ENCODE measurements at regions not wholly inside any gene's neighbourhood (a gene's known extent, or its start where the extent isn't known, plus 50 kb on each side); places are given as distances from the start of the nearest gene placed in this dataset.

DNA sequence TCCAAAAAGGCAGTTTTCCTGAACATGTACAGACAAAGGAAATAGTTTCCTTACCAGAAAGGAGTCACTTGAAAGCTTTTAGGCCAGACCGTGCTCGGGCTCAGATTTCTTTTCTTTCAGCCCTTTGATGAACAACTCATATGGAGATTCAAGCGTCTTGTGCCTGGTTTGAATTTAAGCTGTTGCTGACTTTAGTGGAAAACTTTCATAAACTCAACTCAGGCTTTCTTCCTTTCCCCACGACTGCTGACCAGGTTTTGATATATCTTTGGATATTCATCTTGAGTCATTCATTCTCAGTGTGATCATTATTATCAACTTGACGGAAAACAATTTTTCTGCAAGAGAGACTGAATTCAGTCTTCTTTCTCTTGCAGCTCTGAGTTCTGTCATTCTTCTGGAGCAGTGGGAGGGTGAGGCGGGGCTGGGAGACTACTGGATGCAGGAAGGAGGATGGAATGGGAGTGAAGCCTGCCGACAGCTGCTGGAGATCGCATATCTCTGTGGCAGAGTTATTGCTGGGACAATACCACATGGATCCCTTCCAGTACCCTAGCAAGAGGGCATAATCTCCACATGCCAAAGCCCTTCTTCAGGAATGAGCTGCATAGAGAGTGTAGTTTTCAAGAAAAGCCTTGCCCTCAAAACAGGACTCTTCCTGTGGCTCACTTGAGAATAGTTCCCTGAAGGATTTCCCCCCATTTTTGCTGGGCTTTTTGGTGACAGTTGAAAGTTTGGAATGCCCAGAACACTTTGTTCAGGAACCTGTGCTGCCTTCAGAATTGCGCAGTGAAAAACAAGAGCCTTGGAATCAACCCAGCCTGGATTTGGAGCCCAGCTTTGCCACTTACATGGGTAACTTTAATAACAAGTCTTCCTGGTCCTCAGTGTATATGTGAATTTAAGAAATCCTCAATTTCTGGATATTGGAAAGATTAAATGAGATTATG is 364.4 kb downstream of the ZNF521 start:
- no peak for DNase-seq (ENCODE audit: low spot score)

DNA sequence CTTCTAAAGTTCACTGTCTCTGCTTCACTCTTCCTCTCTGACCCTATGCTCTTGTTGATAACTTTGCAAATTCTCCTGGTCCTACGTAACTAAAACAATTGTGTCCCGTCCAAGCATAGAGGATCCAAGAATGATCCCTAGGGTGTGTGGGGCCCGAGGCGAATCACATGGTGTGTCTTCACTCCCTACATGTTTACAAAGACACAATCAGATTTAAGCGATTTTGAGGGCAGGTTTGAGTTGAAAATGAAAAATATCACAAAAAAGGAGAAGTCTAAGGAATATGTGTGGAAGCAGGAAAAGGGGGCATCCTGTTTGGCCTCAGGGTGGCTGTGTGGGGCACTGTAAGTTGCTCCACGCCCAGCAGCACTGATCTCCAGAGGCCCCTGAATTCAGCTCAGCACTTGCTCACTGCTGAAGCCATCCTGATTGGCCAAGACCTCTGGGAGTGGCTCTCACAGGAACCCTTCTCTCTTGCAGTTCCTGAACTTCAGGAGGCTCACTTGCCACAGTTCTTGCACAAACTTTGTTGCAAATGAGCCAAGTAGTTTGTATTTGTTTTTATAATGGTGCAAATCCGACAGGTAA is 363.6 kb downstream of the ZNF521 start:
- no peak for DNase-seq (ENCODE audit: low spot score)

DNA sequence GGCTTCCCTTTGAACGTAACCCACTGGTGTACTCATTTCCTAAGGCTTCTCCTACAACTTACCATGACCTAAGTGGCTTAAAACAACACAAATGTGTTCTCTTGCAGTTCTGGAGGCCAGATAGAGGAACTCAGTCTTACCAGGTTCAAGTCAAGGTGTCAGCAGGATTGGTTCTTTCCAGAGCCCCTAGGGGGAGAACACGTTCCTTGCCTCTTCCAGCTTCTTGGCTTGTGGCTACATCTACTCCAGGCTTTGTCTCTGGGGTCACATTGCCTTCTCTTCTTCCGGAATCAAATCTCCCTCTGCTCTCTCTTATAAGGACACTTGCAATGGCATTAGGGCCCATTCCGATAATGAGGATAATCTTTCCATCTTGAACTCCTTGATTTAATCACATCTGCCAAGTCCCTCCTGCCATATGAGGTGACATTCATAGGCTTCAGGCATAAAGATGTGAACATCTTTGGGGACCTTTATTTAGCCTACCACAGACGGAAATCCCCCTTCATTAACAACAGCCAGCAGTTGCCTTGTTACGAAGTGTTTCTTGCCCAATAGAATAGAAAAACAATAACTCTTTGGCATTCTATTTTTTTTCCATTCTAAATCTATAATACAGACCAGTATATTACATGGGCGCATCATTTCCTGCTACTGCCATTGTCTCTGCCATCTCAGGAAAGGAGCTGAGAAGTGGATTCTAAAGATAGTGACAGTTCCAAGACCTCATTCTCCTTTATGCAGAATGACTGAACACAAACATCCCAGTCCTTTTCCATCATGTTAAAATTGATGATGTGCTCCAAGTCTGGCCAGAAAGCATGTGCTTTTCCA is 362.0 kb downstream of the ZNF521 start:
- DNase-seq (ENCODE audit: low spot score) = peak; percentile 72

DNA sequence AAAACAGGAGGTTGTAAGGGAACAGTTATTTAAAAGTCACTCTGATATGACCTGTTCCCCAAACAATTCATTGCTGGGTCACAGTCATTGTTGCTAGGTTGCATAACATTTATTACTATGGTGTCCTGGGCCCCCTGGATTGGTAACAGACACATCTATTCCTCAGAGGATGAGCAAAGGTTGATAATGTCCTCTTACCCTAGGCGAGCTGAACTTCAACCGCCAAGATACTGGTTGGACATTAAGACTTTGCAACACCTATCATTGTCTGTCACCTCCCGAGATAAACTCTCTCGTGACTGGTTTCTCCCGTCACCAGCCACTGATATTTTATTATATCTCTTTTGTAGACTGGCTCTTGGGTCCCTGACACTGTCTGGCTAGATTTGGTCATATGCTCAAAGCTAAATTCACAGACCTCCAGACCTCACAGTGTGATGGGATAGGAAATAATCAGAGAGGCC is 361.3 kb downstream of the ZNF521 start:
- DNase-seq (ENCODE audit: low spot score) = no peak

DNA sequence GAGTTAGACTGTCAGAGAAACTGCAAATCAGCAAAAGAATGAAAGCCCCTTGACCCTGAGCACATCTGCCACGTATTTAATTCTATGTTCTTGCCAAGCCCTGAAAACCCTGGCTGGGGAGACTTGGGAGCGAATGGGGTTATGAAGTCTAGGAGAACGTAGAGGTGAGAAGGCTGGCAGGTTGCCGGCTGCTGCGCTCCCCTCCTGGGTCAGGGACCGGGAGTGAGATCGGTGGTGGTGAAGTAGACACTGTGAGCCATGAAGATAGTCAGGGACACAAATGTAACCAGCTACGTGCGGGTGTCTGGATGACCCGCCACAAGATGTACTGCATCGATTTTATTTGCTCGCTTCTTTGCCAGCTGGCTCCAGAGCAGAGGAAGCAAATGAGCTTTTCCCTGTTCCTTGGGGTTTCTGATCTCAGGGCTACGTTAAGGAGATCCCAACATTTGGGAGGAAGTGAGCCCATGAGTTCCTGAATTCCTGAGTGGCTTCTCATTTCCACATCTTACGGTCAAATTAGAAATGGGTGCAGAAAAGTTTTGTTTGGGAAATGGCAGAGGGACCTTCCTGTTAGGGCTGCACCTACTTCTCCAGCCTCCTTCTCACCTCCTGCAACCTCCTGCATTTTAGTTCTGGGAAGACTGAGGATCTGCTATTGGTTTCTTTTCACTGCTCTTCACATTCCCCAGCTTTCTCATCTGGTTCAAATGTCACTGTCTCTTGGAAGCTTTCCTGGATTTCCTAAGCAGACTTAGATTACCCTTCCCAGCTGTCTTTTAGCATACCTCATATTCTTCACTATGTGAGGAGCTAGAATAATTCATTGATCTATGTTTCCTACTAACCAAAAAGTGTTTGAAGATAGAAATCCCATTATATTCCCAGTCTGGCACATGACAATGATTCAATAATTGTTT is 360.6 kb downstream of the ZNF521 start:
- peak; percentile 65 for DNase-seq (ENCODE audit: low spot score)

DNA sequence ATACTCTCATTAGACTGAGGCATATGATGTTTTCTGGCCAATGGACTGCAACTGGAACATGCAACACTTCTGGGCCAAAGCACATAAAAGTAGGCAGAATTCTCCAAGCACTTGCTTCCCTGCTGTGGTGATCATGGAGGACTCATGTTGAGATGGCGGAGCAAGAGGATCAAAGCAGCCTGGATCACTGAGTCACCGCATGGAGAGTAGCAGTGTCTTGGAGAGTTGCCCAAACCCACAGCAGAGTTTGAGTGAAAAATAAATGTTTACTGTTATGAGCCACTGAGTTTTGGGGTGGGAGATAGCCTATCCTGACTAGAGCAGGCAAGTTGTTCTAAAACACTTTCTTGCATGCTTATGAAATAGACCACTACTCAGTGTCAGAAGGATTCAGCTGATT is 359.5 kb downstream of the ZNF521 start:
- no peak for DNase-seq (ENCODE audit: low spot score)

DNA sequence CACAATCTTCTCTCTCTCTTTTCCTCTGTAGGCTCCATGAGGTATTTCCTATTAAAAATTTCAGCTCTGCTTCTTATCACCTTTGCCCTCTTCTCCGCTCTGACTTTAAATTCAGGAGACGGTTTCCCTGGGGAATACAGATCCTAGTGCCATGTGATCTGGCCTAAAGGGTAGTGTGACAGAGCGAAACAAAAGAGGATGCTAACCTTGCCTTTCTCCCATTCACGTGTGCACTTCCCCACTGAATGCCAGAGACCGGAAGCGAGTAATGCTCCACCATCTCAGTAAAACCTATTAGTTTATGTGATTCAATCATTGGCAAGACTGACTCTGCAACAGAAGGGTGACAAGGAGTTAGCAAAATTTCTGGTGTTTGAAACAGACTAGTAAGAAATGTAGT is 358.3 kb downstream of the ZNF521 start:
- peak; percentile 65 for DNase-seq (ENCODE audit: low spot score)

DNA sequence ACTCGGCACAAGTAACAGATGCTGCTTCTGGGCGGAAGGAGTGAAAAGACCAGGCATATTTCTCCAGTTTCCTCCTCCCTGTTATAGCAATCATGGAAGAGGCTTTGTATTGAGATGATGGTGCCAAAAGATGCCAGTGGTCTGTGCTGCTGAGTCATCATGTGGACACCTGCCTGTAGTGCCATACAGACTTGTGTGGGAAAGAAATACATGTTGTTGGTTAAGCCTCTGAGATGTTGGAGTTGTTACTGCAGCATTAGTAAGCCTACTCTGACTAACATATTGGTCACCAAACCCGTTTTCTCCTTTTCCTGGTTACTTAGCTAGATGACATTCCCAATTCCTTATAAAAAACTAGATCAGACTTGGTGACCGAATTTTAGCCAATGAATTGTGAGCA is 356.9 kb downstream of the ZNF521 start:
- DNase-seq (ENCODE audit: low spot score) = no peak

DNA sequence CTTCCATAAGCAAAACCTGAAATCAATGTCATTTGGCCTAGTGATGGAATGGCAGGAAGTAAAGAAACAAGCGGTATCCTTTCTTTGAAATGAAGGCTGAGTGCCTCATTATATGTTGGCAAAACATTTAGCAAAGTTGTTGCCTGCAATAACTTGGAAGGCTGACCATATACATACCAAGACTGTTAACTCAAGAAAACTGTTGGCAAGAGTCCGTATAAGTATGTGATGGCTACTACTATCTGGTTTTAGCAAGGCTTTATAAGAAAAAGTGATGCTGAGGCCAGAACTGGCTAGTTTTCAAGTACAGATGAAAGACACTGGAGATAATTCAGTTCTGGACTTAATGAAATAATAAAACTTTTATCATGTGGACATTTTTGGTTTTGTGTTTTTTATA is 356.2 kb downstream of the ZNF521 start:
- DNase-seq (ENCODE audit: low spot score) = no peak

DNA sequence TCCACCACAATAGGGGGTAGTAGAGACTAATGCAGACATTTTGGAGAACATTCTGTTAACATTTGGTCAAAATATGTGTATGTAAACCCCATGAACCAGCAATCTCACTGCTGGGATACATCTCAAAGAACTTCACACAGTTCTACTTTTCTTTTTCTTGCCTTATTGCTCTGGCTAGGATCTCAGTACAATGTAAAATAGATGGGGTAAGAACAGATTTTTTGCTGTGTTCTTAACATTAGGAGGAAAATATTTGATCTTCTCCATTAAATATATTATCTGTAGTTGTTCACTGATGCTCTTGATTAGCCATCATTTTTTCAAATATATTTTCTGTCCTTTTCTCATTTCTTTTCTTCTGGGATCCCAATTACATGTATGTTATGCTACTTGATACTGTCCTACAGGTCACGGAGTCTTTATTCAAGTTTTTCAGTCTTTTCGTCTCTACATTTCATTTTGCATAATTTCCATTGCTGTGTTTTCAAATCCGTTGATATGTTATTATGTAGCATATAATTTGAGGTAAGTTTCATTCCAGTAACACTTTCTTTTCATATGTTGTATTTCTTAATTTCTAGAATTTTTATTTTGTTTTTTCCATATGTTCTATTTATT is 352.2 kb downstream of the ZNF521 start:
- no peak for DNase-seq (ENCODE audit: low spot score)

DNA sequence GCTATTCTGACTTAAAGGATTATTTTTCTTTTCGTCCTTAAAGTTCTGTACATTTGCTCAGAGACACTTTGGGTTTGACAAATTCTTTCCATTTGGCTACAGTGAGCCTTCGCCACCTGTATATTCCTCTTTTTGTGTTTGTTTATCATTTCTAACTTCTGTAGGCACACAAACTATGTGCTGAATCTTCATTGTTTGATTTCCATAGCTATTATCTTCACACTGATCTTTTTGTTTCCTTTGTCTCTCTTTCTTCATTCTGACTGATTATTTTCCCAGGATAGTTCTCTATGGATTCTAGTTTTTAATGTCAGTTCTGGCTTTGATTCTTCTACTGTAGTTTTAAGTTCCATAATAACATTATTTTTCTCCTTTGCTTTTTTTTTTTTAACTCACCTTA is 350.2 kb downstream of the ZNF521 start:
- DNase-seq (ENCODE audit: low spot score) = no peak

DNA sequence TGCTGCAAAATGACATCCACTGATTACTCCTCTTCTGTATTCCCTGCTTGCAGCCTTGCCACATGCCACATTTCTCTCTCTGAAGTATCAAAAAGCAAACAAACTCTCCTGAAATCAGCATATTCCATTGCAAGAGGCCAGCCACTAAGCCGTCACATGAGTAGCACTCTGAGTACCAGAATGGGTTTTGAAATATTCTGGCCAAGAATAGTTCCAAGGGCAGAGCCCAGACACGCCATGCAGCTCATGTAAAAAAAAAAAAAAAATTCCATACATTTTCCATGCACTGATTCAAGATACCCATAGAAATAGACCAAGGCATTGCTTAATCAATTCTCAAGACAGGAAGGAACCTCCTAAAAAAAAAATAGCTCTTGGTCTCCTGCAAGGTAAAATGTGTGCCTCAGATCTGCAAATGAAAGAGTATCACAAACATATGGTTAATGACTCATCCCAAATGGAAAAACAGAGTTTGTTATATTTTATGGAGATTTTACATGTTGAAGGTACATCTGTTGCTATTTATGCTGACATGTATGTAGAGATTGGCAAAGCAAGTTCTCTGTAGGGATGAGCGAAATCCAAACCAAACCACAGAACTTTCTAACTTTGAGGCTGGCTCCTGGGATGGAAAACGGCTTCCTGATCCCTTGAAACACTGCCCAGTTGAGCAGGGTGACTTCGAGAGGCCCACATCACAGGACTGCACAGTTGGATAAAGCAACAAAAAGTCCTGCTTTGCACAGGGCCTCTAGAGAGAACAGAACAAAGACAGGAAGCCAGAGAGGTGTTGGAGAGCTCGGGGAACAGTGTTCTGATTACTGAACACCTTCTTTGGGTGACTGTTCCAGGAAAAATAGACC is 346.2 kb downstream of the ZNF521 start:
- no peak for DNase-seq (ENCODE audit: low spot score)

DNA sequence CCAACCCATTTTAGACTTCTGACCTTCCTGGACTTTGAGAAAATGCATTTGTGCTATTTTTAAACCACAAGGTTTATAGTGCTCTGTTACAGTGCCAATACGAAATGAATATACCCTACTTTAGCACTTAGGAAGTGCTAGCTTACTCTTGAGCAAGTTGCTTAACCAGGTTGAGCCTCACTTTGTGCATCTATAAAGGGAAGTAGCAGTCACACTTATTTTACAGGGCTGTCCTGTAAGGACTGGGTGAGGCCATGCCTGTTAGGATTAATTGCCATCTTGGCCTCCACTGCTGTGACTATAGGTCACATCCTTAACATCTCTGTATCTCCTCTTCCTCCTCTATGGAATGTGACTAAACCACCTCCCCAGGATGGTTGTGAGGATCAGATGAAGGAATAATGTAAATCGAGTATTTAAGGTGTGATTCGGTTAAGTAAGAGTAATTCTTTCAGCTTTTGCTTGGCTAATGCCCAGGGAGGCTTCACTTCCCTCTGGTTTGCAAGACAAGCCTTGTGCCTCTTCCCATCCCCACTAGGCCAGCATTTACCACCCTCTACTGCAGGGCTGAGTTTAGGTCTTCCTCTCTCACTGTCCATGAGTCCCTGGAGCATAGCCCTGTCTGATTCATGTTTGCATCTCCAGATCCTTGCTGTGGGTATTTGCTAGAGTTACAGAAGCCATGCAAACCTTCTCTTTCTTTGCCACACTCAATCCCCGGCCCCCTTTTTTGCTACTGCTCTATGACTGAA is 341.2 kb downstream of the ZNF521 start:
- DNase-seq (ENCODE audit: low spot score) = no peak

Measured in kidney capillary endothelial cell (primary cell).